SK-N-SH (cell line): ENCODE measurements at regions not wholly inside any gene's neighbourhood (a gene's known extent, or its start where the extent isn't known, plus 50 kb on each side); places are given as distances from the start of the nearest gene placed in this dataset.

Source experiments
- CHD2 ChIP-seq: fragments of 150-350 bp; IDR thresholded peaks from 2 replicates; pipeline ENCODE4 v1.6.1; 2018; ENCODE audit warnings: low read length; ENCODE audit not compliant: partially characterized antibody
- CTCF ChIP-seq: fragments of 200-600 bp; sonication (generic); IDR thresholded peaks from 2 replicates; pipeline ENCODE4 v1.6.1; 2017; ENCODE audit warnings: antibody characterized with exemption, mild to moderate bottlenecking, moderate library complexity
- EP300 ChIP-seq, 2 experiments: IDR thresholded peaks; 2 replicates each; pipeline versions ENCODE4 v1.4.0 to v1.6.1; 2012; ENCODE audit warnings: borderline replicate concordance in 1 of 2, low read depth in 1 of 2, low read length in 1 of 2
- EZH2phosphoT487 ChIP-seq: fragments of 200-600 bp; sonication (generic); IDR thresholded peaks from 2 replicates; pipeline ENCODE4 v1.6.1; 2017; ENCODE audit warnings: low read depth, mixed run types, mild to moderate bottlenecking, antibody characterized with exemption, moderate library complexity, borderline replicate concordance
- IRF3 ChIP-seq: fragments of 150-350 bp; IDR thresholded peaks from 2 replicates; pipeline ENCODE4 v1.6.1; 2016; ENCODE audit warnings: mild to moderate bottlenecking, low read depth, low read length
- POLR2AphosphoS5 ChIP-seq: IDR thresholded peaks from 2 replicates; pipeline ENCODE4 v1.6.1; 2012; ENCODE audit warnings: low read depth, low read length
- RCOR1 ChIP-seq: fragments of 150-350 bp; IDR thresholded peaks from 2 replicates; pipeline ENCODE4 v1.6.1; 2017; ENCODE audit warnings: antibody characterized with exemption, low read length
- RFX5 ChIP-seq: IDR thresholded peaks from 2 replicates; pipeline ENCODE4 v1.6.1; 2012; ENCODE audit warnings: mild to moderate bottlenecking, improper control_type of control experiment, low read length
- SMC3 ChIP-seq: IDR thresholded peaks from 2 replicates; pipeline ENCODE4 v1.6.1; 2012; ENCODE audit warnings: low read depth, low read length, improper control_type of control experiment
- TEAD4 ChIP-seq: IDR thresholded peaks from 2 replicates; pipeline ENCODE4 v1.4.0; 2012; ENCODE audit warnings: mild to moderate bottlenecking, borderline replicate concordance; ENCODE audit not compliant: insufficient read depth

GRCh38 chr9:109640580-109641371 is 139.2 kb upstream of the PALM2AKAP2 start:
- no peak for TF ChIP-seq EP300 (IDR thresholded peaks at IDR 0.05; ENCODE audit: borderline replicate concordance in 1 of 2, low read depth in 1 of 2, low read length in 1 of 2)
- no peak for TF ChIP-seq CHD2
- no peak for TF ChIP-seq CTCF
- no peak for TF ChIP-seq RFX5
- no peak for TF ChIP-seq SMC3
- no peak for TF ChIP-seq TEAD4
- TF ChIP-seq RCOR1: no peak
- no peak for TF ChIP-seq POLR2AphosphoS5
- no peak for TF ChIP-seq EZH2phosphoT487
- no peak for TF ChIP-seq IRF3
